HL-60 (cell line): ENCODE measurements at regions not wholly inside any gene's neighbourhood (a gene's known extent, or its start where the extent isn't known, plus 50 kb on each side); places are given as distances from the start of the nearest gene placed in this dataset.

Experiments
- DNase-seq, 2 experiments: peaks; one replicate each; pipeline ENCODE4 v3.0.0-alpha.2; 2010 to 2020; ENCODE audit warnings: low read depth in 1 of 2, low spot score in 1 of 2
- H3K27ac ChIP-seq: fragments of 250-450 bp; sonication (Bioruptor Pico); replicated peaks from 2 replicates; pipeline ENCODE4 v1.5.1; 2020; ENCODE audit warnings: mild to moderate bottlenecking, moderate library complexity
- H3K27me3 ChIP-seq: fragments of 250-450 bp; sonication (Bioruptor Pico); 2 replicates; pipeline ENCODE4 v1.5.1; 2021; ENCODE audit warnings: mild to moderate bottlenecking, moderate library complexity; ENCODE audit not compliant: insufficient read depth, poor library complexity, severe bottlenecking
- H3K4me3 ChIP-seq: replicated peaks from 2 replicates; pipeline ENCODE4 v1.5.1; 2011; ENCODE audit warnings: mild to moderate bottlenecking, control low read depth, low read length; ENCODE audit not compliant: insufficient read depth
- CTCF ChIP-seq: IDR thresholded peaks from one replicate; pipeline ENCODE4 v1.5.1; 2011; ENCODE audit warnings: low read length, control low read depth, inconsistent platforms; ENCODE audit not compliant: insufficient read depth
- GABPA ChIP-seq: IDR thresholded peaks from 2 replicates; pipeline ENCODE4 v1.6.1; 2012; ENCODE audit warnings: low read depth
- POLR2AphosphoS5 ChIP-seq: IDR thresholded peaks from 2 replicates; pipeline ENCODE4 v1.6.1; 2012; ENCODE audit warnings: low read depth
- REST ChIP-seq: IDR thresholded peaks from 2 replicates; pipeline ENCODE4 v1.6.1; 2012; ENCODE audit warnings: low read depth; ENCODE audit not compliant: insufficient replicate concordance
- SPI1 ChIP-seq: IDR thresholded peaks from 2 replicates; pipeline ENCODE4 v1.6.1; 2012; ENCODE audit warnings: low read depth, mild to moderate bottlenecking, borderline replicate concordance

- Histone ChIP-seq H3K27me3 (no peaks in the 10 kb centered on the region), H3K4me3 (no peak overlapping the region), H3K27ac (no peak overlapping the region)
- TF ChIP-seq SPI1, result no peak
- no peak for TF ChIP-seq POLR2AphosphoS5
- TF ChIP-seq GABPA, result no peak
- TF ChIP-seq REST, result no peak
- no peak for TF ChIP-seq CTCF
- no peak for DNase-seq
Observed at GRCh38 chr6:28712982-28713381, 187.3 kb downstream of the GPX5 start.

- Histone ChIP-seq H3K27me3 (no peaks in the 10 kb centered on the region), H3K4me3 (no peak overlapping the region), H3K27ac (no peak overlapping the region)
- peak; percentile 11 to 43 for DNase-seq
- no peak for TF ChIP-seq REST
- TF ChIP-seq SPI1, result no peak
- no peak for TF ChIP-seq CTCF
- no peak for TF ChIP-seq GABPA
- TF ChIP-seq POLR2AphosphoS5, result no peak
Observed at GRCh38 chr6:28719275-28719940, 193.7 kb downstream of the GPX5 start.

- TF ChIP-seq GABPA (no peak), SPI1 (no peak), POLR2AphosphoS5 (no peak), CTCF (no peak), REST (no peak)
Observed at GRCh38 chr6:28720357-28721231, 194.9 kb downstream of the GPX5 start.

More at GRCh38 chr6:28720357-28721231, 194.9 kb downstream of the GPX5 start:
- no peak for DNase-seq
- Histone ChIP-seq H3K4me3 (no peak overlapping the region), H3K27ac (no peak overlapping the region), H3K27me3 (no peaks in the 10 kb centered on the region)
